Mucosa of gallbladder (tissue), 1 donor: ENCODE measurements at regions not wholly inside any gene's neighbourhood (a gene's known extent, or its start where the extent isn't known, plus 50 kb on each side); places are given as distances from the start of the nearest gene placed in this dataset.

Experiments used
- DNase-seq: peaks from one replicate; pipeline ENCODE4 v3.0.0-alpha.2; 2020; ENCODE audit warnings: low spot score
- donor health status: DM: no; HTN: no; CAD: no.

GRCh38 chr1:68293122-68293521, 60.8 kb upstream of the WLS start:
- no peak for DNase-seq

DNA sequence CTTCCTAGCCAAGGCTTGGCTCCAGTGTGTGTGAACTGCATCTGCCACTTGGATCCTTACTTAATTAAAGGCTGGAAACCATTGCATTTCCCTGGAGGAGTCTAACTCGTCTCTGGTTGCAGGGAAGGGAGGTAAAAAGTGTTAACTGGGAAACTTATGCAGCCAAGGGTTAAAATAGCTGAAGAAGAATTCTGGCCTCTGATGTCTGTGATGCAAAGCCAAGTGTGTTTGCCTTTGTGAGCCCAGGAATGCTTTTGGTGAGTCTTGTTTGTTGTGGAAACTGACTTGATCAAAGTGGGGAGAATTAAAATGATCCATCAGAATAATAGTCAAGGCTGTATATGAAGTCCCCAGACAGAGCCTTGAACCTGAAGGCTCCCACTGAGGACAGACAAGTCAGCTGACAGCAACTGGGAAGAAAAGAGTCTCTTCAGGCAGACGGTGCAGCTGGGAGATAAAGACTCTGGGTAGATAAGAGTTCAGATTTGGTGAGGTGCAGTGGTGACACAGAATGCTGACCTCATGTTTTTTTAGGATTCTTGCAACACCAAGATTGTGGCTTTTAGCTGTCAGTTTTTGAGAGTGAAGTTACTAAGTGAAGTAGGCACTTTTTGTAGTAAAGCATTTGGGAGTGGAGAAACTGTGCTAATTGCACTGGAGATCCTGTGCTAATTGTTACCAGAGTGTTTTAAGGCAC, 59.5 kb upstream of the WLS start:
- no peak for DNase-seq

- DNase-seq: no peak
Observed at GRCh38 chr1:68287241-68287640, 54.9 kb upstream of the WLS start.

DNA sequence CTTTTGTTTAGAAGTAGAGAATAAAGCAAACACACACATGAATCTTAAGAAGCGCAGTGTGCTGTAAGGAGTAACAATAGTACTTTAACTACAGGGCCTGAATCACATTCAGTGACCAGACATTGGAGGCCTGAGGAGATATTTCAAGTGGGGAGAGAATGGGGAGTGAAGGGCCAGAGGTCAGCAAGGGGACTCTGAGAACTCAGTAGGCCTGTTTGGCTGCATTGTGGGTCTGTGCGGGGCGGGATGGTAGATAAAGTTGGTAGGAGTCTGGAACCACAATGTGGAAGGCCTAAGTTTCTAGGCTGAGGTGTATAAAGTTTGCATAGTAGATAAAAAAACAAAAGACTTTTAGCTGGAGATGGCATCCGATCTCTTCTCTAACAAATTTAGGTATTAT, 52.7 kb upstream of the WLS start:
- no peak for DNase-seq

DNA sequence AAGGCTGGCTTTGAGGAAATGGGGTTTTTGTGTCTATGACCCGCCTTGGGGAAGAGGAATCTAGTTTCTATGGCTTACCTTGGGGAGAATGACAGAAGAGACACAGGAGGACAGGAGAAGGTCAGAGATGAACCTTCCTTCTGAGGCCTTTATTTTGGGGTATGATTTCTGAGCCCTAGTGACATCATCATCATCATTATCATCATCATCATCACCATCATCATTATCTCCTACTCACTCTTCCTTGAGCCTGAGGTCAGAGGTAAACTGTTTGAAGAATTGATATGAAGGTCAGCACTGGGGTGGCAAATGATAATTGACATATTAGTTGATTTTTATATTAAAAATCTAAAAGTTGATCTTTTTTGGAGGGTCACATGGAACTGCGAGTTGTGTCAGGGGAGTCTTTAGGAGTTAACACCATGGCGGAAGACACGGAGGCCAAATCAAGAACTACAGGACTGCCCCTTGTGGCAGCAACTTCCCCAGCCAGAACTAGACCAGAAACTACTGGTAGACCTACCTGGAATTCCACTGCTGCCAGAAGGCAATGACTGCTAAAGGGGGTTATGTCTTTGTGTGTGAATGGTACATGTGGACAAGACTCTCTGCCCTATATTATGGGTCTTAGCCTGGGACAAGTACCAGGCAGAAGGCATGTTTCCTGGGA, 49.8 kb upstream of the WLS start:
- DNase-seq: no peak
